H1 (cell line): ENCODE measurements at regions not wholly inside any gene's neighbourhood (a gene's known extent, or its start where the extent isn't known, plus 50 kb on each side); places are given as distances from the start of the nearest gene placed in this dataset.
"Not testable (repeated sequence)": the region's sequence is repeated elsewhere in the genome, so short reads cannot be mapped to it uniquely, and the experiment has no call there.

ENCODE experiments used
- CTCF ChIA-PET: fragments of 300-600 bp; sonication (Branson Sonifier 250); formaldehyde crosslinking; loops from one replicate; lab custom pipeline; 2021; ENCODE audit not compliant: partially characterized antibody; lab: Charles Lee
- POLR2A ChIA-PET: fragments of 300-600 bp; sonication (Branson Sonifier 250); formaldehyde crosslinking; loops from one replicate; lab custom pipeline; 2021; ENCODE audit warnings: inconsistent platforms; ENCODE audit not compliant: partially characterized antibody; lab: Charles Lee
- DNase-seq, 2 experiments: peaks; one replicate each; pipeline versions ENCODE4 v3.0.0 to v3.0.0-alpha.2; 2010 to 2022; ENCODE audit warnings: low spot score in 2 of 2, low read depth in 1 of 2, mixed read lengths in 1 of 2
- FAIRE-seq: peaks from 2 replicates; lab custom pipeline; 2011; peaks lifted over from hg19 to GRCh38; lab: Jason Lieb, UNC
- H2AFZ ChIP-seq: 2 replicates; pipeline ENCODE4 v1.8.1; 2012; ENCODE audit warnings: low read length, inconsistent platforms
- H2AK5ac ChIP-seq: 2 replicates; pipeline ENCODE4 v1.6.1; 2013; ENCODE audit warnings: low read depth, low read length
- H2BK120ac ChIP-seq: replicated peaks from 2 replicates; pipeline ENCODE3; 2013; ENCODE audit warnings: low read depth, low read length, inconsistent platforms
- H2BK12ac ChIP-seq: 2 replicates; pipeline ENCODE4 v1.6.1; 2013; ENCODE audit warnings: low read depth, low read length
- H2BK15ac ChIP-seq: 2 replicates; pipeline ENCODE4 v1.6.1; 2013; ENCODE audit warnings: low read length
- H2BK20ac ChIP-seq: 2 replicates; pipeline ENCODE4 v1.6.1; 2013; ENCODE audit warnings: low read length
- H2BK5ac ChIP-seq: 2 replicates; pipeline ENCODE4 v1.6.1; 2013; ENCODE audit warnings: low read depth, low read length
- H3K14ac ChIP-seq: 2 replicates; pipeline ENCODE4 v1.6.1; 2013; ENCODE audit warnings: inconsistent platforms; ENCODE audit not compliant: insufficient read length
- H3K18ac ChIP-seq: 2 replicates; pipeline ENCODE4 v1.6.1; 2013; ENCODE audit warnings: low read length; ENCODE audit errors: extremely low read depth
- H3K23ac ChIP-seq: 2 replicates; pipeline ENCODE4 v1.6.1; 2013; ENCODE audit warnings: inconsistent platforms; ENCODE audit not compliant: insufficient read length
- H3K23me2 ChIP-seq: 2 replicates; pipeline ENCODE4 v1.6.1; 2013; ENCODE audit warnings: low read depth, low read length
- H3K27ac ChIP-seq: 2 replicates; pipeline ENCODE4 v1.6.1; 2011; ENCODE audit warnings: low read depth, low read length, inconsistent platforms
- H3K27me3 ChIP-seq, 4 experiments: replicated peaks in 1 of 4; 1 replicate in 1 of 4; 2 replicates in 3 of 4; pipeline versions ENCODE4 v1.6.1 to v1.8.1; 2011 to 2013; ENCODE audit warnings: low read length in 3 of 4, mild to moderate bottlenecking in 3 of 4, inconsistent platforms in 2 of 4, mixed read lengths in 2 of 4, moderate library complexity in 1 of 4; ENCODE audit not compliant: control insufficient read depth in 3 of 4, insufficient read depth in 3 of 4; ENCODE audit errors: extremely low read depth in 1 of 4
- H3K36me3 ChIP-seq, 4 experiments: 2 replicates each; pipeline versions ENCODE4 v1.6.1 to v1.8.1; 2011 to 2013; ENCODE audit warnings: mild to moderate bottlenecking in 4 of 4, low read length in 3 of 4, moderate library complexity in 2 of 4, control low read depth in 1 of 4, inconsistent platforms in 1 of 4; ENCODE audit not compliant: insufficient read depth in 4 of 4, control insufficient read depth in 2 of 4
- H3K4ac ChIP-seq: replicated peaks from 2 replicates; pipeline ENCODE3; 2013; ENCODE audit warnings: low read length, low read depth, mixed read lengths, inconsistent platforms; ENCODE audit not compliant: insufficient read length
- H3K4me1 ChIP-seq, 4 experiments: replicated peaks in 1 of 4; 1 replicate in 1 of 4; 2 replicates in 3 of 4; pipeline versions ENCODE4 v1.6.1 to v1.8.1; 2011 to 2013; ENCODE audit warnings: low read length in 3 of 4, inconsistent platforms in 2 of 4, mixed read lengths in 1 of 4; ENCODE audit not compliant: insufficient read depth in 4 of 4, control insufficient read depth in 3 of 4
- H3K4me2 ChIP-seq, 2 experiments: 2 replicates each; pipeline versions ENCODE4 v1.6.1 to v1.8.1; 2011 to 2013; ENCODE audit warnings: low read depth in 2 of 2, low read length in 2 of 2, control low read depth in 1 of 2, inconsistent platforms in 1 of 2, mild to moderate bottlenecking in 1 of 2; ENCODE audit not compliant: insufficient read depth in 1 of 2
- H3K4me3 ChIP-seq, 4 experiments: fragments of 200-600, 300-600 bp in 1 of 4; sonication (generic), shearing (Covaris generic), sonication (Bioruptor Twin) in 1 of 4; 2 replicates each; pipeline versions ENCODE4 v1.5.1 to v1.8.1; 2011 to 2016; ENCODE audit warnings: low read length in 4 of 4, low read depth in 3 of 4, control low read depth in 2 of 4, inconsistent platforms in 2 of 4, mild to moderate bottlenecking in 2 of 4, mixed read lengths in 1 of 4, moderate library complexity in 1 of 4; ENCODE audit not compliant: insufficient read depth in 2 of 4; ENCODE audit errors: extremely low read depth in 1 of 4
- H3K56ac ChIP-seq: replicated peaks from 2 replicates; pipeline ENCODE3; 2013; ENCODE audit warnings: low read depth, mild to moderate bottlenecking, mixed read lengths, low read length, inconsistent platforms; ENCODE audit not compliant: insufficient read length
- H3K79me1 ChIP-seq: 2 replicates; pipeline ENCODE4 v1.6.1; 2013; ENCODE audit warnings: low read depth, low read length, control low read depth
- H3K79me2 ChIP-seq, 2 experiments: 2 replicates each; pipeline versions ENCODE4 v1.6.1 to v1.8.1; 2012 to 2013; ENCODE audit warnings: low read length in 2 of 2, mild to moderate bottlenecking in 2 of 2, inconsistent platforms in 1 of 2; ENCODE audit not compliant: insufficient read depth in 2 of 2, control insufficient read depth in 1 of 2
- H3K9ac ChIP-seq, 4 experiments: replicated peaks in 1 of 4; 1 replicate in 1 of 4; 2 replicates in 3 of 4; pipeline versions ENCODE4 v1.6.1 to v1.8.1; 2011 to 2013; ENCODE audit warnings: low read depth in 3 of 4, low read length in 3 of 4, control low read depth in 2 of 4, mild to moderate bottlenecking in 2 of 4, moderate library complexity in 2 of 4, inconsistent platforms in 1 of 4; ENCODE audit errors: extremely low read depth in 1 of 4
- H3K9me3 ChIP-seq, 2 experiments: 2 replicates each; pipeline versions ENCODE4 v1.6.1 to v1.8.1; 2012 to 2013; ENCODE audit warnings: mild to moderate bottlenecking in 2 of 2, moderate library complexity in 2 of 2, control low read depth in 1 of 2, inconsistent platforms in 1 of 2, low read depth in 1 of 2, low read length in 1 of 2, mixed read lengths in 1 of 2; ENCODE audit not compliant: insufficient read depth in 2 of 2
- H4K20me1 ChIP-seq, 2 experiments: replicated peaks in 1 of 2; 2 replicates each; pipeline versions ENCODE3 to v1.8.1; 2011 to 2013; ENCODE audit warnings: inconsistent platforms in 2 of 2, low read length in 2 of 2, mild to moderate bottlenecking in 1 of 2; ENCODE audit not compliant: insufficient read depth in 2 of 2, control insufficient read depth in 1 of 2
- H4K5ac ChIP-seq: 2 replicates; pipeline ENCODE4 v1.6.1; 2013; ENCODE audit warnings: low read length, low read depth, mixed read lengths, inconsistent platforms; ENCODE audit not compliant: insufficient read length
- H4K8ac ChIP-seq: 2 replicates; pipeline ENCODE4 v1.8.0; 2013; ENCODE audit warnings: mild to moderate bottlenecking, moderate library complexity, low read length, inconsistent platforms; ENCODE audit not compliant: insufficient read depth; ENCODE audit errors: extremely low read depth
- H4K91ac ChIP-seq: replicated peaks from 2 replicates; pipeline ENCODE3; 2013; ENCODE audit warnings: low read length, mixed read lengths, inconsistent platforms; ENCODE audit not compliant: insufficient read length
- WGBS, 2 experiments: shearing (Covaris generic) in 1 of 2; methylation state at CpG; one replicate each; pipeline versions ENCODE4 v1.1.6 to v1.1.7; 2013 to 2015; ENCODE audit warnings: low lambda C conversion rate in 2 of 2, mixed read lengths in 2 of 2, inconsistent platforms in 1 of 2, low coverage in 1 of 2, missing lambda C conversion rate in 1 of 2; ENCODE audit not compliant: insufficient replicate concordance in 2 of 2, insufficient coverage in 1 of 2, insufficient read length in 1 of 2; ENCODE audit errors: extremely low coverage in 1 of 2, missing lambda C conversion rate in 1 of 2; 5-methylcytosine and 5-hydroxymethylcytosine counted together

GRCh38 chr22:44558671-44559070 lies 60.6 kb upstream of the RTL6 start:
- H2BK5ac ChIP-seq, H4K8ac ChIP-seq, H3K79me1 ChIP-seq, H3K4me2 ChIP-seq, POLR2A ChIA-PET, H3K4me1 ChIP-seq, H2BK20ac ChIP-seq, H3K79me2 ChIP-seq, FAIRE-seq, H2AFZ ChIP-seq, H4K20me1 ChIP-seq, H3K27me3 ChIP-seq, H4K91ac ChIP-seq, H2BK120ac ChIP-seq, H3K4me3 ChIP-seq, H2BK12ac ChIP-seq, H3K18ac ChIP-seq, H3K14ac ChIP-seq, H3K23ac ChIP-seq, H3K9me3 ChIP-seq, DNase-seq, H3K4ac ChIP-seq, H3K27ac ChIP-seq, H2BK15ac ChIP-seq, H3K9ac ChIP-seq, H2AK5ac ChIP-seq, H3K36me3 ChIP-seq, H3K56ac ChIP-seq, H3K23me2 ChIP-seq, H4K5ac ChIP-seq: not testable (repeated sequence)
- 85% methylated on average over 7 of the region's 7 CpGs; no CpG with 5 or more reads in 1 of the 2 experiments for WGBS, 2 experiments
- CTCF ChIA-PET: interaction anchor here (0.7 to 1.0 kb wide), 2 partner anchors 13 to 19 kb away, joined by 3 read pairs; no protein-coding TSS in a partner anchor

- H3K36me3 ChIP-seq, H4K5ac ChIP-seq, H3K4me3 ChIP-seq, H3K27me3 ChIP-seq, H2BK12ac ChIP-seq, H3K79me2 ChIP-seq, H4K20me1 ChIP-seq, H3K4ac ChIP-seq, H2AK5ac ChIP-seq, H2BK120ac ChIP-seq, H4K8ac ChIP-seq, H3K79me1 ChIP-seq, POLR2A ChIA-PET, H3K9ac ChIP-seq, H3K9me3 ChIP-seq, H3K27ac ChIP-seq, H3K23ac ChIP-seq, H3K56ac ChIP-seq, H3K4me2 ChIP-seq, H4K91ac ChIP-seq, H3K4me1 ChIP-seq, H3K14ac ChIP-seq, DNase-seq, H2BK20ac ChIP-seq, H2BK5ac ChIP-seq, H3K18ac ChIP-seq, H2BK15ac ChIP-seq, FAIRE-seq, H2AFZ ChIP-seq, H3K23me2 ChIP-seq: not testable (repeated sequence)
- CTCF ChIA-PET: interaction anchor here (0.7 to 1.2 kb wide), 3 partner anchors 10 to 20 kb away, joined by 3 to 7 read pairs (median 3); no protein-coding TSS in a partner anchor
- WGBS, 2 experiments: 89% methylated on average over 4 of the region's 4 CpGs; no CpG with 5 or more reads in 1 of the 2 experiments
Observed at GRCh38 chr22:44557872-44558271, 59.8 kb upstream of the RTL6 start.
